Glutamatergic neuron (in vitro differentiated cells): ENCODE measurements at regions not wholly inside any gene's neighbourhood (a gene's known extent, or its start where the extent isn't known, plus 50 kb on each side); places are given as distances from the start of the nearest gene placed in this dataset.

Experiments used
- DNase-seq: peaks from one replicate; pipeline ENCODE4 v3.0.0; 2022
- H3K27ac Mint-ChIP-seq: one replicate; pipeline ENCODE4 v1.8.0; 2020; ENCODE audit warnings: mild to moderate bottlenecking, mixed read lengths, inconsistent platforms; ENCODE audit not compliant: unreplicated experiment
- H3K27me3 Mint-ChIP-seq: one replicate; pipeline ENCODE4 v1.8.0; 2020; ENCODE audit warnings: mild to moderate bottlenecking, moderate library complexity, mixed read lengths, inconsistent platforms; ENCODE audit not compliant: unreplicated experiment
- H3K36me3 Mint-ChIP-seq: one replicate; pipeline ENCODE4 v1.8.0; 2020; ENCODE audit warnings: mild to moderate bottlenecking, mixed read lengths, inconsistent platforms; ENCODE audit not compliant: unreplicated experiment
- H3K4me1 Mint-ChIP-seq: one replicate; pipeline ENCODE4 v1.8.0; 2020; ENCODE audit warnings: mild to moderate bottlenecking, low read depth, mixed read lengths, inconsistent platforms; ENCODE audit not compliant: unreplicated experiment
- H3K4me3 Mint-ChIP-seq: one replicate; pipeline ENCODE4 v1.8.0; 2020; ENCODE audit warnings: mild to moderate bottlenecking, mixed read lengths, inconsistent platforms; ENCODE audit not compliant: unreplicated experiment
- H3K9me3 Mint-ChIP-seq: one replicate; pipeline ENCODE4 v1.8.0; 2020; ENCODE audit warnings: mild to moderate bottlenecking, moderate library complexity, mixed read lengths, inconsistent platforms; ENCODE audit not compliant: unreplicated experiment
- TF ChIP-seq, protein P1 (sequence below): fragments of 200-600 bp; sonication (generic); IDR thresholded peaks from one replicate; pipeline ENCODE4 v1.5.0; 2021; ENCODE audit not compliant: partially characterized antibody, unreplicated experiment

DNA sequence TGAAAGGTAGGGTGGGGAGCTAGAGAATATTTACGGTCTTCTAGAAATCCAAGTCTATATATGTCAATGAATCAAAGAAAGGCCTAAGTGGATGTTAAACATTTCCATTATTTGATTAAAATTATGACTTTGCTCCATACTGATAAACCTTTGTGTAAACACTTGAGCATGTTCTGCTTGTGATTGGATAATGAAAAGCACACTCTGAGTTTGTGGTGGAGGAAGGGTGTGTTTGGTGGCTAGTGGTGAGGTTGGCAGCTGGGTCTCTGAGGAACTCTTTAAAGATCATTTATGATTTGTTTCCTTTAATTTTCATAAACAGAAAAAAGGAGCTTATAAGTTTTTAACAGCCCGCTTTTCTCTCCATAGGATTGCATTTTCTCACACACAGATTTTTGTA, 84.7 kb downstream of the RFPL4B start:
- H3K27me3 Mint-ChIP-seq, result peaks cover 2% of the 10 kb centered on the region
- TF ChIP-seq, protein P1, sequence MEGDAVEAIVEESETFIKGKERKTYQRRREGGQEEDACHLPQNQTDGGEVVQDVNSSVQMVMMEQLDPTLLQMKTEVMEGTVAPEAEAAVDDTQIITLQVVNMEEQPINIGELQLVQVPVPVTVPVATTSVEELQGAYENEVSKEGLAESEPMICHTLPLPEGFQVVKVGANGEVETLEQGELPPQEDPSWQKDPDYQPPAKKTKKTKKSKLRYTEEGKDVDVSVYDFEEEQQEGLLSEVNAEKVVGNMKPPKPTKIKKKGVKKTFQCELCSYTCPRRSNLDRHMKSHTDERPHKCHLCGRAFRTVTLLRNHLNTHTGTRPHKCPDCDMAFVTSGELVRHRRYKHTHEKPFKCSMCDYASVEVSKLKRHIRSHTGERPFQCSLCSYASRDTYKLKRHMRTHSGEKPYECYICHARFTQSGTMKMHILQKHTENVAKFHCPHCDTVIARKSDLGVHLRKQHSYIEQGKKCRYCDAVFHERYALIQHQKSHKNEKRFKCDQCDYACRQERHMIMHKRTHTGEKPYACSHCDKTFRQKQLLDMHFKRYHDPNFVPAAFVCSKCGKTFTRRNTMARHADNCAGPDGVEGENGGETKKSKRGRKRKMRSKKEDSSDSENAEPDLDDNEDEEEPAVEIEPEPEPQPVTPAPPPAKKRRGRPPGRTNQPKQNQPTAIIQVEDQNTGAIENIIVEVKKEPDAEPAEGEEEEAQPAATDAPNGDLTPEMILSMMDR, result no peak
- no peak overlapping the region for H3K27ac Mint-ChIP-seq
- no peak for DNase-seq
- no peaks in the 10 kb centered on the region for H3K9me3 Mint-ChIP-seq
- H3K36me3 Mint-ChIP-seq, result no peaks in the 10 kb centered on the region
- H3K4me1 Mint-ChIP-seq, result no peaks in the 10 kb centered on the region
- no peak overlapping the region for H3K4me3 Mint-ChIP-seq

DNA sequence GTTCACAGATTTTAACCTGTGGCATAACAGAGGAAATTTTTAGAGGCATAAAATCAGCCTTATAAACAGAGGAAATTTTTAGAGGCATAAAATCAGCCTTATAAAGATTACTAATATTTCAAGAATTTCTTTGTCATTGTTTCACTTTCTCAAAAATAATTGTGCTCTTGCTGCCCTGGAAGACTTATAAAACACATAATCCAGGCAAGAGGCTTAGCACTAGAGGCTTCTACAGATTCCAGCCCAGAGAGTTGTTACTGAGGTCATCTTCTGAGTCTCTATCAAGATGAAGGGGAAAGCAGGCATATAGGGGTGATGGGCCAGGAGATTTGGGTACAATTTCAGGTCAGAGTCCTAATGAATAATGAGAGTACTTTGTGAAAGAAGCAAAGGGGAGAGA, 85.7 kb downstream of the RFPL4B start:
- Mint-ChIP-seq H3K4me1 (peaks cover 5% of the 10 kb centered on the region), H3K9me3 (no peaks in the 10 kb centered on the region), H3K27me3 (peaks cover 2% of the 10 kb centered on the region), H3K27ac (no peak overlapping the region), H3K4me3 (no peak overlapping the region), H3K36me3 (no peaks in the 10 kb centered on the region)
- DNase-seq, result no peak
- TF ChIP-seq, protein P1, result no peak

DNA sequence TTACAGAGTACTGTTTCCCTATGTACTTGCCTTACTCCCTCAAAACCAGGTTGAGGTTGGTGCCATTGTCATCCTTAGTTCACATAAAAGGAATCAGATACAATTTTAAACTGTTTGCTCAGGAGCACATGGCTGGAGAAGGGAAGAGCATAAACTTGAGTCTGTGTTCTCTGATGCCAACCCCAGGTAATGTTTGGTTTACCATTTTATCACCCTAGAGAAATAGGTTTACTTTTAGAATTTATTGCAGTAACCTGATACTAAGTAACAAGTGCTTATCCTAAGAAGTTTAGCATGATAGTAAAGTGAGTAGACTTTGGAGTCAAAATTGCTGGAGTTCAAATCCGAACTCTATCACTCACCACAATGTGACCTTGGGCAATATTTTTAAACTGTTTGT, 86.3 kb downstream of the RFPL4B start:
- TF ChIP-seq, protein P1, result no peak
- no peak overlapping the region for H3K4me3 Mint-ChIP-seq

DNA sequence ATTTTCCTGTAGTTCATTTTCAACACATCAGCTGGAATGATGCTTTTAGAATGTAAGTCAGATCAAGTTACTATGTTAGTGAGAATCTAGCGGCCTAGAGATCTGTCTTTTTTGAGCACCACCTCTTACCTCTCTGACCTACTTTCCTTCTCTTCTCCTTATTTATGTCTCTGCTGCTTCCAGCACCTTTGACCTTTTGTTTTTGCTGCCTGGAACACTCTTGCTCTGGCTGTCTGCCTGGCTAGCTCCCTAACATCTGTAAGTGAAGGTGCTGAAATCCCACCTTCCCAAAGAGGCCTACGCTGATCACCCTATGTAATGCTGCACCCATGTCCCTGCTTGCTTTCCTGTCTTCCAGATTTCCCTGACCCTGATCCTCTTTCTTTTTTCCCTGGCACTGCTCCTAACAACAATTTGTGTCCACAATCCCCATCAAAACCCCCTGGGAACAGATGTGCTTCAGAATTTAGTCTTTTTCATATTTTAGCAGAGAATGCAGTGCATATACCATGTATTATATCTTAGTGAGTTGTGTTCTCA, 87.8 kb downstream of the RFPL4B start:
- H3K9me3 Mint-ChIP-seq, result no peaks in the 10 kb centered on the region
- no peak overlapping the region for H3K27ac Mint-ChIP-seq
- H3K4me1 Mint-ChIP-seq, result peaks cover 6% of the 10 kb centered on the region
- no peaks in the 10 kb centered on the region for H3K36me3 Mint-ChIP-seq
- DNase-seq, result no peak
- H3K4me3 Mint-ChIP-seq, result no peak overlapping the region
- H3K27me3 Mint-ChIP-seq, result peaks cover 2% of the 10 kb centered on the region
- TF ChIP-seq, protein P1, result no peak

More for the DNA sequence above, 86.3 kb downstream of the RFPL4B start:
- Mint-ChIP-seq H3K9me3 (no peaks in the 10 kb centered on the region), H3K27ac (no peak overlapping the region), H3K4me1 (peaks cover 6% of the 10 kb centered on the region), H3K27me3 (peaks cover 2% of the 10 kb centered on the region), H3K36me3 (no peaks in the 10 kb centered on the region)
- no peak for DNase-seq

DNA sequence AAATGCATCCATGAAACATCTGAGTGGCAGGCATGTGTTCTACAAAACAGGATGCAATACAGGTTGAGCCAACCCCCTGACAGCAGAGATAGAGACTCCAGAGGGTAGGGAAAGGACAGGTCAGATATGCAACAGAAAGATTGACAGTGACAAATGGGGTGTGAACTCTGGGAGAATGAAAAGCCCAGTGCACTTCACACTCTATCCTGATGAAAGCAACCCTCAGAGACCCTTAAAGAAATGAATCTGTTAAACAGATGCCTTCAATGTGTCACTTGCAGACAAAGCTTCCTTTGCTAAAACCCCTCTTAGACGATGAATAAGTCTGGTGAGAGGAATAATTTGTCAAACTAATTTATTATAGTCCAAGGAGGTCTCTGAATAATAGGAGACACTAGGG, 89.9 kb downstream of the RFPL4B start:
- TF ChIP-seq, protein P1, result no peak
- no peaks in the 10 kb centered on the region for H3K9me3 Mint-ChIP-seq
- no peak for DNase-seq
- no peak overlapping the region for H3K4me3 Mint-ChIP-seq
- peaks cover 7% of the 10 kb centered on the region for H3K4me1 Mint-ChIP-seq
- no peak overlapping the region for H3K27ac Mint-ChIP-seq
- H3K27me3 Mint-ChIP-seq, result peaks cover 2% of the 10 kb centered on the region
- no peaks in the 10 kb centered on the region for H3K36me3 Mint-ChIP-seq
